ENCODE measurements at regions not wholly inside any gene's neighbourhood (a gene's known extent, or its start where the extent isn't known, plus 50 kb on each side); places are given as distances from the start of the nearest gene placed in this dataset.

GRCh38 chr18:38358805-38359657 lies 793.4 kb upstream of the CELF4 start:
- no peak for DNase-seq (ENCODE audit: low read depth, low spot score)

- DNase-seq (ENCODE audit: low read depth, low spot score) = no peak
Observed at GRCh38 chr18:38353149-38353548, 787.6 kb upstream of the CELF4 start.

- DNase-seq (ENCODE audit: low read depth, low spot score) = no peak
Observed at GRCh38 chr18:38350141-38350540, 784.5 kb upstream of the CELF4 start.

GRCh38 chr18:38330573-38330972 lies 765.0 kb upstream of the CELF4 start:
- no peak for DNase-seq (ENCODE audit: low read depth, low spot score)

GRCh38 chr18:38329145-38329544 lies 763.5 kb upstream of the CELF4 start:
- no peak for DNase-seq (ENCODE audit: low read depth, low spot score)

- DNase-seq (ENCODE audit: low read depth, low spot score) = no peak
Observed at GRCh38 chr18:38322206-38322605, 756.6 kb upstream of the CELF4 start.

- no peak for DNase-seq (ENCODE audit: low read depth, low spot score)
Observed at GRCh38 chr18:38321262-38321661, 755.7 kb upstream of the CELF4 start.

- no peak for DNase-seq (ENCODE audit: low read depth, low spot score)
Observed at GRCh38 chr18:38318416-38318815, 752.8 kb upstream of the CELF4 start.

GRCh38 chr18:38313831-38314230 lies 748.2 kb upstream of the CELF4 start:
- no peak for DNase-seq (ENCODE audit: low read depth, low spot score)

GRCh38 chr18:38312532-38312931 lies 746.9 kb upstream of the CELF4 start:
- DNase-seq (ENCODE audit: low read depth, low spot score) = no peak

GRCh38 chr18:38310936-38311335 lies 745.3 kb upstream of the CELF4 start:
- DNase-seq (ENCODE audit: low read depth, low spot score) = no peak

GRCh38 chr18:38307914-38308313 lies 742.3 kb upstream of the CELF4 start:
- no peak for DNase-seq (ENCODE audit: low read depth, low spot score)

- no peak for DNase-seq (ENCODE audit: low read depth, low spot score)
Observed at GRCh38 chr18:38305961-38306360, 740.4 kb upstream of the CELF4 start.

- no peak for DNase-seq (ENCODE audit: low read depth, low spot score)
Observed at GRCh38 chr18:38301621-38302020, 736.0 kb upstream of the CELF4 start.

- no peak for DNase-seq (ENCODE audit: low read depth, low spot score)
Observed at GRCh38 chr18:38297910-38298309, 732.3 kb upstream of the CELF4 start.

- DNase-seq (ENCODE audit: low read depth, low spot score) = no peak
Observed at GRCh38 chr18:38290229-38290628, 724.6 kb upstream of the CELF4 start.

- DNase-seq (ENCODE audit: low read depth, low spot score) = no peak
Observed at GRCh38 chr18:38284972-38285371, 719.4 kb upstream of the CELF4 start.

GRCh38 chr18:38263066-38263465 lies 697.5 kb upstream of the CELF4 start:
- no peak for DNase-seq (ENCODE audit: low read depth, low spot score)

- no peak for DNase-seq (ENCODE audit: low read depth, low spot score)
Observed at GRCh38 chr18:38262661-38263060, 697.1 kb upstream of the CELF4 start.

- DNase-seq (ENCODE audit: low read depth, low spot score) = no peak
Observed at GRCh38 chr18:38257661-38258060, 692.1 kb upstream of the CELF4 start.

GRCh38 chr18:38256366-38256765 lies 690.8 kb upstream of the CELF4 start:
- no peak for DNase-seq (ENCODE audit: low read depth, low spot score)

GRCh38 chr18:38250971-38251370 lies 685.4 kb upstream of the CELF4 start:
- DNase-seq (ENCODE audit: low read depth, low spot score) = no peak

- DNase-seq (ENCODE audit: low read depth, low spot score) = no peak
Observed at GRCh38 chr18:38244480-38244879, 678.9 kb upstream of the CELF4 start.

- DNase-seq (ENCODE audit: low read depth, low spot score) = no peak
Observed at GRCh38 chr18:38243291-38243690, 677.7 kb upstream of the CELF4 start.

All from smooth muscle cell of the brain vasculature (primary cell).